ENCODE measurements at regions not wholly inside any gene's neighbourhood (a gene's known extent, or its start where the extent isn't known, plus 50 kb on each side); places are given as distances from the start of the nearest gene placed in this dataset.

GRCh38 chr11:92569726-92570125, 345.1 kb downstream of the FAT3 start:
- TF ChIP-seq POLR2A (IDR thresholded peaks at IDR 0.05) = no peak
- TF ChIP-seq CTCF (IDR thresholded peaks at IDR 0.05) = no peak

All from heart left ventricle (tissue), 13 donors.